OCI-LY3 (cell line): ENCODE measurements at regions not wholly inside any gene's neighbourhood (a gene's known extent, or its start where the extent isn't known, plus 50 kb on each side); places are given as distances from the start of the nearest gene placed in this dataset.

Source experiments
- H2AFZ ChIP-seq: fragments of 200-600, 300-600 bp; shearing (Covaris generic); 2 replicates; pipeline ENCODE4 v1.6.0; 2014; ENCODE audit warnings: antibody characterized with exemption, low read depth, low read length
- H3K27ac ChIP-seq: fragments of 200-600, 300-600 bp; sonication (generic); 2 replicates; pipeline ENCODE4 v1.5.1; 2014; ENCODE audit warnings: mild to moderate bottlenecking, low read length, moderate library complexity, mixed read lengths
- H3K27me3 ChIP-seq: fragments of 200-600, 300-600 bp; sonication (generic); 2 replicates; pipeline ENCODE4 v1.6.1; 2014; ENCODE audit warnings: low read depth, low read length, mixed read lengths
- H3K36me3 ChIP-seq: fragments of 200-600, 300-600 bp; sonication (generic); replicated peaks from 2 replicates; pipeline ENCODE3; 2014; ENCODE audit warnings: low read depth, low read length, mixed read lengths
- H3K4me1 ChIP-seq: fragments of 300-600, 200-600 bp; sonication (generic); 2 replicates; pipeline ENCODE4 v1.6.1; 2014; ENCODE audit warnings: low read length, mixed read lengths
- H3K4me2 ChIP-seq: fragments of 200-600, 300-600 bp; sonication (generic); 2 replicates; pipeline ENCODE4 v1.6.1; 2014; ENCODE audit warnings: low read length, mixed read lengths
- H3K4me3 ChIP-seq: fragments of 300-600, 200-600 bp; sonication (generic); 2 replicates; pipeline ENCODE4 v1.5.1; 2014; ENCODE audit warnings: antibody characterized with exemption, mild to moderate bottlenecking, low read length, moderate library complexity
- H3K79me2 ChIP-seq: fragments of 300-600, 200-600 bp; shearing (Covaris generic); 2 replicates; pipeline ENCODE4 v1.6.1; 2014; ENCODE audit warnings: mild to moderate bottlenecking, low read length, mixed read lengths
- H3K9ac ChIP-seq: fragments of 300-600, 200-600 bp; shearing (Covaris generic); 2 replicates; pipeline ENCODE4 v1.6.0; 2014; ENCODE audit warnings: mild to moderate bottlenecking, low read length, moderate library complexity
- H3K9me3 ChIP-seq: fragments of 200-600, 300-600 bp; shearing (Covaris generic); 2 replicates; pipeline ENCODE4 v1.6.1; 2014; ENCODE audit warnings: low read length, mixed read lengths; ENCODE audit not compliant: insufficient read depth
- H4K20me1 ChIP-seq: fragments of 200-600, 300-600 bp; sonication (generic); 2 replicates; pipeline ENCODE4 v1.6.1; 2016; ENCODE audit warnings: low read length, mixed read lengths; ENCODE audit not compliant: insufficient read depth
- CTCF ChIP-seq: fragments of 200-600, 300-600 bp; sonication (generic); IDR thresholded peaks from 2 replicates; pipeline ENCODE4 v1.5.1; 2014; ENCODE audit warnings: antibody characterized with exemption, low read length, low read depth
- EZH2phosphoT487 ChIP-seq: fragments of 200-600 bp; shearing (Covaris generic); IDR thresholded peaks from 2 replicates; pipeline ENCODE4 v1.6.1; 2018; ENCODE audit warnings: antibody characterized with exemption, mixed run types, low read depth

- Histone ChIP-seq H3K36me3 (no peaks in the 10 kb centered on the region), H3K9me3 (no peaks in the 10 kb centered on the region), H2AFZ (no peak overlapping the region), H3K4me2 (no peak overlapping the region), H3K4me1 (no peaks in the 10 kb centered on the region), H3K4me3 (no peak overlapping the region), H3K27me3 (no peaks in the 10 kb centered on the region), H3K9ac (no peak overlapping the region), H3K79me2 (no peaks in the 10 kb centered on the region), H4K20me1 (no peaks in the 10 kb centered on the region), H3K27ac (no peak overlapping the region)
- TF ChIP-seq EZH2phosphoT487 (no peak), CTCF (no peak)
Measured at GRCh38 chr3:74329096-74329495, 285.4 kb downstream of the CNTN3 start.

- H2AFZ ChIP-seq = no peak overlapping the region
- H3K9me3 ChIP-seq = no peaks in the 10 kb centered on the region
- H3K9ac ChIP-seq = no peak overlapping the region
- no peaks in the 10 kb centered on the region for H4K20me1 ChIP-seq
- H3K36me3 ChIP-seq = no peaks in the 10 kb centered on the region
- H3K4me2 ChIP-seq = no peak overlapping the region
- no peaks in the 10 kb centered on the region for H3K27me3 ChIP-seq
- H3K79me2 ChIP-seq = no peaks in the 10 kb centered on the region
- no peak overlapping the region for H3K27ac ChIP-seq
- H3K4me3 ChIP-seq = no peak overlapping the region
- H3K4me1 ChIP-seq = no peaks in the 10 kb centered on the region
- TF ChIP-seq CTCF = no peak
- TF ChIP-seq EZH2phosphoT487 = no peak
Measured at GRCh38 chr3:74328435-74328834, 286.0 kb downstream of the CNTN3 start.

- TF ChIP-seq CTCF (no peak), EZH2phosphoT487 (no peak)
- no peaks in the 10 kb centered on the region for H3K79me2 ChIP-seq
Measured at GRCh38 chr3:74315291-74315690, 299.2 kb downstream of the CNTN3 start.

GRCh38 chr3:74314696-74315095 lies 299.8 kb downstream of the CNTN3 start:
- H3K4me1 ChIP-seq = no peaks in the 10 kb centered on the region
- H3K9ac ChIP-seq = no peak overlapping the region
- no peak overlapping the region for H3K4me2 ChIP-seq
- no peaks in the 10 kb centered on the region for H4K20me1 ChIP-seq
- no peaks in the 10 kb centered on the region for H3K36me3 ChIP-seq
- H3K4me3 ChIP-seq = no peak overlapping the region
- no peaks in the 10 kb centered on the region for H3K27me3 ChIP-seq
- no peaks in the 10 kb centered on the region for H3K79me2 ChIP-seq
- no peak overlapping the region for H2AFZ ChIP-seq
- H3K27ac ChIP-seq = no peak overlapping the region
- TF ChIP-seq CTCF (no peak), EZH2phosphoT487 (no peak)
- H3K9me3 ChIP-seq = no peaks in the 10 kb centered on the region; the same call in 1 of the 2 replicates

More at GRCh38 chr3:74315291-74315690, 299.2 kb downstream of the CNTN3 start:
- Histone ChIP-seq H4K20me1 (no peaks in the 10 kb centered on the region), H3K36me3 (no peaks in the 10 kb centered on the region), H3K27ac (no peak overlapping the region), H3K27me3 (no peaks in the 10 kb centered on the region), H3K4me1 (no peaks in the 10 kb centered on the region), H3K4me2 (no peak overlapping the region), H3K9ac (no peak overlapping the region), H3K9me3 (no peaks in the 10 kb centered on the region; the same call in 1 of the 2 replicates), H3K4me3 (no peak overlapping the region), H2AFZ (no peak overlapping the region)
